ENCODE measurements at regions not wholly inside any gene's neighbourhood (a gene's known extent, or its start where the extent isn't known, plus 50 kb on each side); places are given as distances from the start of the nearest gene placed in this dataset.

GRCh38 chr1:56317722-56318121 is 261.6 kb downstream of the PLPP3 start (continued):
- TF ChIP-seq MAFK (IDR thresholded peaks at IDR 0.05; ENCODE audit: low read depth, low read length) (no peak), HDAC6 (IDR thresholded peaks at IDR 0.05; ENCODE audit: low read depth, low read length) (no peak), BCL11A (IDR thresholded peaks at IDR 0.05; ENCODE audit: low read depth in 2 of 2, low read length in 2 of 2) (no peak)
